ENCODE measurements at regions not wholly inside any gene's neighbourhood (a gene's known extent, or its start where the extent isn't known, plus 50 kb on each side); places are given as distances from the start of the nearest gene placed in this dataset.
"Not testable (repeated sequence)": the region's sequence is repeated elsewhere in the genome, so short reads cannot be mapped to it uniquely, and the experiment has no call there.

GRCh38 chr6:144956697-144957096 lies 671.6 kb downstream of the UTRN start:
- H3K27ac ChIP-seq (ENCODE audit: low read depth in 1 of 2, low read length in 1 of 2); H3K9me3 ChIP-seq (ENCODE audit: control insufficient read depth in 2 of 2, insufficient read depth in 1 of 2, low read length in 1 of 2); DNase-seq (ENCODE audit: low read depth in 6 of 9, low spot score in 9 of 9); H3K4me1 ChIP-seq (ENCODE audit: control insufficient read depth in 2 of 2, insufficient read depth in 2 of 2, low read length in 2 of 2); H3K36me3 ChIP-seq (ENCODE audit: control insufficient read depth in 2 of 2, insufficient read depth in 2 of 2, low read length in 1 of 2); H3K4me3 ChIP-seq (ENCODE audit: low read length in 2 of 2); H3K27me3 ChIP-seq (ENCODE audit: control insufficient read depth in 2 of 2, insufficient read depth in 1 of 2, low read length in 1 of 2): not testable (repeated sequence)

- Histone ChIP-seq H3K36me3 (ENCODE audit: control insufficient read depth in 2 of 2, insufficient read depth in 2 of 2, low read length in 1 of 2) (no peaks in the 10 kb centered on the region), H3K9me3 (ENCODE audit: control insufficient read depth in 2 of 2, insufficient read depth in 1 of 2, low read length in 1 of 2) (no peaks in the 10 kb centered on the region), H3K4me1 (ENCODE audit: control insufficient read depth in 2 of 2, insufficient read depth in 2 of 2, low read length in 2 of 2) (no peaks in the 10 kb centered on the region), H3K4me3 (ENCODE audit: low read length in 2 of 2) (no peak overlapping the region), H3K27ac (ENCODE audit: low read depth in 1 of 2, low read length in 1 of 2) (no peak overlapping the region), H3K27me3 (ENCODE audit: control insufficient read depth in 2 of 2, insufficient read depth in 1 of 2, low read length in 1 of 2) (no peaks in the 10 kb centered on the region)
- 100% methylated on average over 1 of the region's 1 CpG for WGBS
- DNase-seq (ENCODE audit: low read depth in 6 of 9, low spot score in 9 of 9), result no peak
Observed at GRCh38 chr6:144957236-144957937, 672.3 kb downstream of the UTRN start.

- no peak overlapping the region for H3K27ac ChIP-seq (ENCODE audit: low read depth in 1 of 2, low read length in 1 of 2)
- no peak overlapping the region for H3K4me3 ChIP-seq (ENCODE audit: low read length in 2 of 2)
- 90% methylated on average over 3 of the region's 3 CpGs for WGBS
- DNase-seq (ENCODE audit: low read depth in 6 of 9, low spot score in 9 of 9), result no peak
- no peaks in the 10 kb centered on the region for H3K9me3 ChIP-seq (ENCODE audit: control insufficient read depth in 2 of 2, insufficient read depth in 1 of 2, low read length in 1 of 2)
- no peaks in the 10 kb centered on the region for H3K4me1 ChIP-seq (ENCODE audit: control insufficient read depth in 2 of 2, insufficient read depth in 2 of 2, low read length in 2 of 2)
- H3K36me3 ChIP-seq (ENCODE audit: control insufficient read depth in 2 of 2, insufficient read depth in 2 of 2, low read length in 1 of 2), result no peaks in the 10 kb centered on the region
- no peaks in the 10 kb centered on the region for H3K27me3 ChIP-seq (ENCODE audit: control insufficient read depth in 2 of 2, insufficient read depth in 1 of 2, low read length in 1 of 2)
Observed at GRCh38 chr6:144969154-144969553, 684.0 kb downstream of the UTRN start.

- H3K4me3 ChIP-seq (ENCODE audit: low read length in 2 of 2), result no peak overlapping the region
- H3K4me1 ChIP-seq (ENCODE audit: control insufficient read depth in 2 of 2, insufficient read depth in 2 of 2, low read length in 2 of 2), result no peaks in the 10 kb centered on the region
- 90% methylated on average over 6 of the region's 6 CpGs for WGBS
- DNase-seq (ENCODE audit: low read depth in 6 of 9, low spot score in 9 of 9), result no peak
- H3K36me3 ChIP-seq (ENCODE audit: control insufficient read depth in 2 of 2, insufficient read depth in 2 of 2, low read length in 1 of 2), result no peaks in the 10 kb centered on the region
- no peak overlapping the region for H3K27ac ChIP-seq (ENCODE audit: low read depth in 1 of 2, low read length in 1 of 2)
- no peaks in the 10 kb centered on the region for H3K9me3 ChIP-seq (ENCODE audit: control insufficient read depth in 2 of 2, insufficient read depth in 1 of 2, low read length in 1 of 2)
- no peaks in the 10 kb centered on the region for H3K27me3 ChIP-seq (ENCODE audit: control insufficient read depth in 2 of 2, insufficient read depth in 1 of 2, low read length in 1 of 2)
Observed at GRCh38 chr6:144969602-144970272, 684.6 kb downstream of the UTRN start.

GRCh38 chr6:144977250-144977864 lies 692.2 kb downstream of the UTRN start:
- 82% methylated on average over 8 of the region's 8 CpGs for WGBS
- H3K9me3 ChIP-seq (ENCODE audit: control insufficient read depth in 2 of 2, insufficient read depth in 1 of 2, low read length in 1 of 2); H3K27ac ChIP-seq (ENCODE audit: low read depth in 1 of 2, low read length in 1 of 2); H3K27me3 ChIP-seq (ENCODE audit: control insufficient read depth in 2 of 2, insufficient read depth in 1 of 2, low read length in 1 of 2); H3K4me1 ChIP-seq (ENCODE audit: control insufficient read depth in 2 of 2, insufficient read depth in 2 of 2, low read length in 2 of 2); H3K4me3 ChIP-seq (ENCODE audit: low read length in 2 of 2); H3K36me3 ChIP-seq (ENCODE audit: control insufficient read depth in 2 of 2, insufficient read depth in 2 of 2, low read length in 1 of 2): not testable (repeated sequence)
- peak in 7 of 9 donors; percentile 3 to 57 (median 24) for DNase-seq (ENCODE audit: low read depth in 6 of 9, low spot score in 9 of 9)

- Histone ChIP-seq H3K27me3 (ENCODE audit: control insufficient read depth in 2 of 2, insufficient read depth in 1 of 2, low read length in 1 of 2) (no peaks in the 10 kb centered on the region), H3K27ac (ENCODE audit: low read depth in 1 of 2, low read length in 1 of 2) (no peak overlapping the region), H3K9me3 (ENCODE audit: control insufficient read depth in 2 of 2, insufficient read depth in 1 of 2, low read length in 1 of 2) (no peaks in the 10 kb centered on the region), H3K4me1 (ENCODE audit: control insufficient read depth in 2 of 2, insufficient read depth in 2 of 2, low read length in 2 of 2) (peaks cover 0 to 8% of the 10 kb centered on the region in 2 donors), H3K36me3 (ENCODE audit: control insufficient read depth in 2 of 2, insufficient read depth in 2 of 2, low read length in 1 of 2) (no peaks in the 10 kb centered on the region), H3K4me3 (ENCODE audit: low read length in 2 of 2) (no peak overlapping the region)
- DNase-seq (ENCODE audit: low read depth in 6 of 9, low spot score in 9 of 9), result no peak
Observed at GRCh38 chr6:144978208-144978607, 693.1 kb downstream of the UTRN start.

- no peaks in the 10 kb centered on the region for H3K4me1 ChIP-seq (ENCODE audit: control insufficient read depth in 2 of 2, insufficient read depth in 2 of 2, low read length in 2 of 2)
- 98% methylated on average over 2 of the region's 2 CpGs for WGBS
- H3K36me3 ChIP-seq (ENCODE audit: control insufficient read depth in 2 of 2, insufficient read depth in 2 of 2, low read length in 1 of 2), result no peaks in the 10 kb centered on the region
- DNase-seq (ENCODE audit: low read depth in 6 of 9, low spot score in 9 of 9), result no peak
- H3K4me3 ChIP-seq (ENCODE audit: low read length in 2 of 2), result no peak overlapping the region
- H3K27me3 ChIP-seq (ENCODE audit: control insufficient read depth in 2 of 2, insufficient read depth in 1 of 2, low read length in 1 of 2), result no peaks in the 10 kb centered on the region
- no peaks in the 10 kb centered on the region for H3K9me3 ChIP-seq (ENCODE audit: control insufficient read depth in 2 of 2, insufficient read depth in 1 of 2, low read length in 1 of 2)
- H3K27ac ChIP-seq (ENCODE audit: low read depth in 1 of 2, low read length in 1 of 2), result no peak overlapping the region
Observed at GRCh38 chr6:144986271-144986670, 701.1 kb downstream of the UTRN start.

- H3K27me3 ChIP-seq (ENCODE audit: control insufficient read depth in 2 of 2, insufficient read depth in 1 of 2, low read length in 1 of 2), result no peaks in the 10 kb centered on the region
- H3K36me3 ChIP-seq (ENCODE audit: control insufficient read depth in 2 of 2, insufficient read depth in 2 of 2, low read length in 1 of 2), result no peaks in the 10 kb centered on the region
- 71% methylated on average over 5 of the region's 5 CpGs for WGBS
Observed at GRCh38 chr6:144989319-144990107, 704.4 kb downstream of the UTRN start.

GRCh38 chr6:144990784-144991183 lies 705.6 kb downstream of the UTRN start:
- 59% methylated on average over 3 of the region's 3 CpGs for WGBS
- Histone ChIP-seq H3K4me1 (ENCODE audit: control insufficient read depth in 2 of 2, insufficient read depth in 2 of 2, low read length in 2 of 2) (no peaks in the 10 kb centered on the region), H3K36me3 (ENCODE audit: control insufficient read depth in 2 of 2, insufficient read depth in 2 of 2, low read length in 1 of 2) (no peaks in the 10 kb centered on the region), H3K27me3 (ENCODE audit: control insufficient read depth in 2 of 2, insufficient read depth in 1 of 2, low read length in 1 of 2) (no peaks in the 10 kb centered on the region), H3K9me3 (ENCODE audit: control insufficient read depth in 2 of 2, insufficient read depth in 1 of 2, low read length in 1 of 2) (no peaks in the 10 kb centered on the region), H3K27ac (ENCODE audit: low read depth in 1 of 2, low read length in 1 of 2) (no peak overlapping the region), H3K4me3 (ENCODE audit: low read length in 2 of 2) (no peak overlapping the region)
- no peak for DNase-seq (ENCODE audit: low read depth in 6 of 9, low spot score in 9 of 9)

More at GRCh38 chr6:144989319-144990107, 704.4 kb downstream of the UTRN start:
- Histone ChIP-seq H3K27ac (ENCODE audit: low read depth in 1 of 2, low read length in 1 of 2) (no peak overlapping the region), H3K4me3 (ENCODE audit: low read length in 2 of 2) (no peak overlapping the region), H3K4me1 (ENCODE audit: control insufficient read depth in 2 of 2, insufficient read depth in 2 of 2, low read length in 2 of 2) (no peaks in the 10 kb centered on the region), H3K9me3 (ENCODE audit: control insufficient read depth in 2 of 2, insufficient read depth in 1 of 2, low read length in 1 of 2) (no peaks in the 10 kb centered on the region)
- DNase-seq (ENCODE audit: low read depth in 6 of 9, low spot score in 9 of 9), result no peak
